NT2/D1 (cell line): ENCODE measurements at regions not wholly inside any gene's neighbourhood (a gene's known extent, or its start where the extent isn't known, plus 50 kb on each side); places are given as distances from the start of the nearest gene placed in this dataset.
"Not testable (repeated sequence)": the region's sequence is repeated elsewhere in the genome, so short reads cannot be mapped to it uniquely, and the experiment has no call there.

Experiments
- DNase-seq: peaks from one replicate; pipeline ENCODE4 v3.0.0-alpha.2; 2011; ENCODE audit warnings: low read depth, low spot score
- H3K27me3 ChIP-seq: 2 replicates; pipeline ENCODE4 v1.6.0; 2011; ENCODE audit warnings: mild to moderate bottlenecking; ENCODE audit not compliant: insufficient read length, insufficient read depth
- H3K36me3 ChIP-seq: 2 replicates; pipeline ENCODE4 v1.6.1; 2011; ENCODE audit warnings: mild to moderate bottlenecking, low read length, mixed read lengths; ENCODE audit not compliant: insufficient read depth, insufficient read length
- H3K4me1 ChIP-seq: 2 replicates; pipeline ENCODE4 v1.5.1; 2011; ENCODE audit not compliant: insufficient read depth, insufficient read length
- H3K4me3 ChIP-seq: 2 replicates; pipeline ENCODE4 v1.5.1; 2011; ENCODE audit warnings: low read depth; ENCODE audit not compliant: insufficient read length
- H3K9ac ChIP-seq: 2 replicates; pipeline ENCODE4 v1.6.0; 2011; ENCODE audit warnings: low read depth; ENCODE audit not compliant: insufficient read length
- H3K9me3 ChIP-seq: 2 replicates; pipeline ENCODE4 v1.5.1; 2011; ENCODE audit warnings: mild to moderate bottlenecking, low read length; ENCODE audit not compliant: insufficient read depth
- SUZ12 ChIP-seq: IDR thresholded peaks from 2 replicates; pipeline ENCODE4 v1.6.1; 2011; ENCODE audit not compliant: insufficient read length, insufficient read depth; ENCODE audit errors: extremely low read depth
- YY1 ChIP-seq: IDR thresholded peaks from 2 replicates; pipeline ENCODE4 v1.6.1; 2011; ENCODE audit not compliant: insufficient read length, insufficient read depth
- ZNF274 ChIP-seq: IDR thresholded peaks from 2 replicates; pipeline ENCODE4 v1.6.1; 2011; ENCODE audit warnings: mild to moderate bottlenecking, low read depth, low read length

DNA sequence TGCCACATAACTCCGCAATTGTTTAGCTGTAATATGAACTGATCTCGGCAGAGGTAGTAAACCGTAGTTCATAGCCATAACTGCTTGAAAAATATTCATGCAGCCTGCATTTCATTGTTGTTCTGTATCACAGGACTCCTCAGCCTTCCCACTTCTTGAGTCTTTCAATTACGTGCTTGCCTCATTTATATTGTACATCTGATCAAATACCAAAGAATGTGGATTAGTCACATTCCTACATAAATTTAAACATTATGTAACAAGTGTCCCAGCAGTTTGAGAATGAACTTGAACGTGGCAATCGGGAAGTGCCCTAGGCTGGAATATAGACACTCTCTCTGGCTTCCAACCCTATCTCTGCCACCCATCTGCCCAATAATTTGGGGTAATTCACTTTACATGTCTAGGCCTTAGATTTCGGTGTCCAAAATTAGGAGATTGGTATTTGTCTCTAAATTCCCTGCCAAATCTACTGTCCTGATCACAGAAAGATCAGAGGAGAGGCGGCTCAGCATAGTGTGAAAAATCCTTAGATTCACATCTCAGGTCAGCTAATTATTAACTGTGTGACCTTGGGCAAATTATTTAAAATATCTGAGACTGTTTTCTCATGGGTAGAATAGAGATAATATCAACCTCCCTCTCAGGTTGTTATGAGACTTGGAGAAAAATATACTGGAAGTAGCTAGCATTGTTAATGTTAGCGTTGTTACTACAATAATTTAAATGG lies 215.1 kb upstream of the RFX3 start:
- Histone ChIP-seq H3K9me3 (peaks cover 5% of the 10 kb centered on the region; the same call in 1 of the 2 replicates), H3K9ac (no peak overlapping the region), H3K27me3 (no peaks in the 10 kb centered on the region), H3K4me3 (no peak overlapping the region), H3K36me3 (no peaks in the 10 kb centered on the region), H3K4me1 (no peaks in the 10 kb centered on the region)
- no peak for TF ChIP-seq ZNF274
- no peak for TF ChIP-seq SUZ12
- TF ChIP-seq YY1 = no peak
- no peak for DNase-seq

DNA sequence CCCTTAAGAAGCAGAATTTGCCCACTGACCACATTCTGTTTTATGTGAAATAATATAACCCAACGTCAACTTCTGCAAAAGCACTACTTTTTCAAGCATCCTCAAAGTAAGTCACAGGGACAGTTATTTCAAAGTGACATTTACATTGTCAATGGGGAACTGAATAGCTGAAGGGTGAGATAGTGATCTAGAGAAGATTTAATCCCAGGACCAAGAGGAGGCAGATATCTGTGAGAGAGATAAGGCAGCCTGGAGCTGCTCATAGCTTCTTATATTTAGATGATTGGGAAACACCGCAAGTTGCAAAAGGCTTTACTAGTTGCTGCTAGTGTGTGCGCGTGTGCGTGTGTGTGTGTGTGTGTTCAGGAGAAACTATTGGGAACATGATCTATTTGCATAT lies 210.4 kb upstream of the RFX3 start:
- TF ChIP-seq YY1 (no peak), ZNF274 (no peak), SUZ12 (no peak)
- H3K27me3 ChIP-seq = no peaks in the 10 kb centered on the region
- H3K9ac ChIP-seq = no peak overlapping the region
- no peaks in the 10 kb centered on the region for H3K4me1 ChIP-seq
- H3K9me3 ChIP-seq = no peaks in the 10 kb centered on the region
- DNase-seq = no peak
- no peaks in the 10 kb centered on the region for H3K36me3 ChIP-seq
- no peak overlapping the region for H3K4me3 ChIP-seq

DNA sequence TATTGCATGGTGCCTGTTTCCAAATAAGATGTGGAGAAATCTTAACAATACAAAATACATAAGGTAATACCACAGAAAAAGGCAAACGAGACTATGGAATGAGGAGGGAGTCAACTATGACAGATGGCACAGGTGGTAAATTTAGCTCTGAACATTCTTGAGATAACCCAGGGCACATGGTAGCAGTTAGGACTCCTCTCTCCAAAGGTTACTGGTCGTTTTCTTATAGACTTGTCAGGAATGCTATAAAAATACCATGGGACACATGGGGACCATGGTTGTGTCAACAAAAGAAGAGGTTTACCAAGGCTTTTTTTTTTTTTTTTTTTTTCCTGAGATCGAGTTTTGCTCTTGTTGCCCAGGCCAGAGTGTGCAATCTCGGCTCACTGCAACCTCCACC lies 209.4 kb upstream of the RFX3 start:
- TF ChIP-seq YY1 (no peak), ZNF274 (no peak), SUZ12 (no peak)

DNA sequence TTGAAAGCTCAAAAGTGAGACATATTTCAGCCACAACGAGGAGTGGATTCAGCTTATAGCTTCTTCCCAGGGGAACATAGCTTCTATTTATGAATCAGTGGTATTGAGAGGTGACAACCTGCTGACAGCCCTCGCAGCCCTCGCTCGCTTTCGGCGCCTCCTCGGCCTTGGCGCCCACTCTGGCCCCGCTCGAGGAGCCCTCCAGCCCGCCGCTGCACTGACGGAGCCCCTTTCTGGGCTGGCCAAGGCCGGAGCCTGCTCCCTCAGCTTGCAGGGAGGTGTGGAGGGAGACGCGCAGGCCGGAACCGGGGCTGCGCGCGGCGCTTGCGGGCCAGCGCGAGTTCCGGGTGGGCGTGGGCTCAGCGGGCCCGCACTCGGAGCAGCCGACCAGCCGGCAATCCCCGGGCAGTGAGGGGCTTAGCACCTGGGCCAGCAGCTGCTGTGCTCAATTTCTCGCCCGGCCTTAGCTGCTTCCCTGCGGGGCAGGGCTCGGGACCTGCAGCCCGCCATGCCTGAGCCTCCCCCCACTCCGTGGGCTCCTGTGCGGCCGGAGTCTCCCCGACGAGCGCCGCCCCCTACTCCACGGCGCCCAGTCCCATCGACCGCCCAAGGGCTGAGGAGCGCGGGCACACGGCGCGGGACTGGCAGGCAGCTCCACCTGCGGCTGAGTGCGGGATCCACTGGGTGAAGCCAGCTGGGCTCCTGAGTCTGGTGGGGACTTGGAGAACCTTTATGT lies 207.9 kb upstream of the RFX3 start:
- not testable (repeated sequence) for DNase-seq, H3K4me3 ChIP-seq, H3K9me3 ChIP-seq, H3K27me3 ChIP-seq, H3K36me3 ChIP-seq, H3K9ac ChIP-seq, H3K4me1 ChIP-seq

More for the DNA sequence above, 209.4 kb upstream of the RFX3 start:
- H3K9ac ChIP-seq = no peak overlapping the region
- DNase-seq = no peak
- no peaks in the 10 kb centered on the region for H3K9me3 ChIP-seq
- H3K4me1 ChIP-seq = no peaks in the 10 kb centered on the region
- no peak overlapping the region for H3K4me3 ChIP-seq
- H3K36me3 ChIP-seq = no peaks in the 10 kb centered on the region
- no peaks in the 10 kb centered on the region for H3K27me3 ChIP-seq

DNA sequence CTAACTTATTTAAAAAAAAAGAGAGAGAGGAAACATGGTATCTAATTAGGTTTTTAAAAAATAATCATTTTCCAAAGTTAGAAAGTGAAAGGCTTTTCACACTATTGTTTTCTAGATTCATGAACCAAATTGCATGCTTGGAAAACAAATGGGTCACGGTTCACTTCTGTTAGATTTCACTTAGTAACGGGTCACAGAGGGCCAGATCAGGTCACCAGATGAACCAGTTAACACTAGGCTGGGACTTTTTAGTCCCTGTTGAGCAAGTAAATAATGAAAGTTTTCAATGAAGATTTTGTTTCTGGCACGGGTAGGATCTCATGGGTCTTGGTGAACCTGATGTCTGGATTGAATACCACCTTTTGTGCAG lies 207.2 kb upstream of the RFX3 start:
- TF ChIP-seq ZNF274 (no peak), SUZ12 (no peak), YY1 (no peak)
- Histone ChIP-seq H3K4me3 (no peak overlapping the region), H3K9ac (no peak overlapping the region), H3K9me3 (no peaks in the 10 kb centered on the region), H3K27me3 (no peaks in the 10 kb centered on the region), H3K4me1 (no peaks in the 10 kb centered on the region), H3K36me3 (no peaks in the 10 kb centered on the region)
- DNase-seq = no peak

DNA sequence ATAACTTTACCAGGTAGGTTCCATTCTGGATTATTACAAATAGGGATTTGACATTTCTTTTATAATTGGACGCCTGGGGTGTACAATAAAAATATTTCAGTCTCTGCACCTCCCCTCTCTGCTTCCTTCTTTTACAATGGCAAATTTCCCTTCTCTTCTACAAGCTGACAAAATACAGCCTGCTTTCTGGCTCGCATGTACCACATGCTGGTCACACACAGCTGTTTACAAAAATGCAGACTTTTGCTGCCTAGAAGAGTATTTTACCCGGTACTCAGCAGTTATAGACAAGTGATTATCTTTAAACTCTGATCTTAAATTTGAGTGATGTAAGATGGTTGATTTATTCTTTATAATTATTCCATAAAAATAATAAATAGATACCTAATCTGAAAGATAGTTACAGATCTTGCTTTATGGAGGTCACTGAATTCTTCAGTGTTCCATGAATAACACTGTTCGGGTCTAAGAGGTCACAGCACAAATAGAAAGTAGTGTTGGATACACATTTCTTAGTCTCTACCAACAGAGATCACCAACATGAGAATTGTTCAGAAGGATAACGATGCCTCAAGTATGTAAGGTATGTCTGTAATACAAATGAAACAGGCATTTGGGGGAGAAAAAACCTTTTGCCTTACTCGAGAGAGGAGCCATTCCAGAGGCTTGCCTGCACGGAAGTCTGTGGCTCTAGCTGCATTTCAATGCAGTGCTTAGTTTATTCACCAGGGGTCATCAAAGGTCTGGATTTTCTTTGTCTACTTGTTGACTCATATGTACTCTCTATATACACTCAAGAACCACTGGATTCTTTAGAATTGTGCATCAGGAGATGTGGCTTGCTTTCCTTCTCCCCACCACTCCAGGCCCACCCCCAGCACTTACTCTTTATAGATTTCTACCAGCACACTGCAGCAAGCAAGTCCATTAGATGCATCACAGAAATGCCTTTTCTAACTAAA lies 206.6 kb upstream of the RFX3 start:
- H3K27me3 ChIP-seq = no peaks in the 10 kb centered on the region
- H3K4me3 ChIP-seq = no peak overlapping the region
- no peaks in the 10 kb centered on the region for H3K4me1 ChIP-seq
- peak; percentile 69 for DNase-seq
- TF ChIP-seq ZNF274 (no peak), SUZ12 (no peak), YY1 (no peak)
- no peaks in the 10 kb centered on the region for H3K36me3 ChIP-seq
- no peak overlapping the region for H3K9ac ChIP-seq
- H3K9me3 ChIP-seq = no peaks in the 10 kb centered on the region

DNA sequence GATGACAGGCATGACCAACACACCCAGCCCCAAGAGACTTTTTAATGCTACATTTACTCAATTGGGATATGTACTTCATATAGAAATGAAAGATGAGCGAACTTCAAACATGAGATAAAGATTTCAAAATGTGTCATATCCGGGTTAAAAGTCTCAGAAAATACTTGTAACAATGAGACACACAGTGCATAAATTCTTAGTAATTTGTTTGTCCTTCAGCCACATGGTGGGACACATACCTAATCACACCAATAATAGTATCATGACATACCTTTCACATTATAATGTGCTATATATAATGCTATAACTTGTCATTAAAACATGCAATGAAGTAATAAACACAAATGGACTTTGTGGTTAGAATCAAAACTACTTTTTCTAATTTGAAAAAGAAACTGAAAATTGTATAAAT lies 204.7 kb upstream of the RFX3 start:
- no peaks in the 10 kb centered on the region for H3K27me3 ChIP-seq
- no peaks in the 10 kb centered on the region for H3K36me3 ChIP-seq
- H3K9me3 ChIP-seq = no peaks in the 10 kb centered on the region
- no peaks in the 10 kb centered on the region for H3K4me1 ChIP-seq
- no peak for TF ChIP-seq YY1
- TF ChIP-seq ZNF274 = no peak
- no peak for TF ChIP-seq SUZ12
- no peak for DNase-seq
- H3K4me3 ChIP-seq = no peak overlapping the region
- no peak overlapping the region for H3K9ac ChIP-seq
